Testis (tissue), 2 donors: ENCODE measurements at regions not wholly inside any gene's neighbourhood (a gene's known extent, or its start where the extent isn't known, plus 50 kb on each side); places are given as distances from the start of the nearest gene placed in this dataset.

Experiments
- DNase-seq: peaks from one replicate; pipeline ENCODE4 v3.0.0-alpha.2; 2019
- H3K27ac ChIP-seq, 2 donors: fragments of 200-600 bp; sonication (generic); one replicate each; pipeline ENCODE4 v1.5.1; 2019
- H3K27me3 ChIP-seq: fragments of 200-600 bp; sonication (generic); one replicate; pipeline ENCODE4 v1.5.1; 2019
- H3K36me3 ChIP-seq: fragments of 200-600 bp; sonication (generic); one replicate; pipeline ENCODE4 v1.5.1; 2017; ENCODE audit warnings: low read depth; ENCODE audit errors: missing control alignments
- H3K4me1 ChIP-seq: fragments of 200-600 bp; sonication (generic); one replicate; pipeline ENCODE4 v1.5.1; 2019
- H3K4me3 ChIP-seq, 2 donors: fragments of 200-600 bp; sonication (generic); one replicate each; pipeline ENCODE4 v1.5.1; 2017 to 2019
- H3K9me3 ChIP-seq: fragments of 200-600 bp; sonication (generic); one replicate; pipeline ENCODE4 v1.5.1; 2017
- CTCF ChIP-seq, 3 experiments: fragments of 450-650 bp in 2 of 3; fragments of 200-600 bp in 1 of 3; sonication (generic) in 1 of 3; IDR thresholded peaks; one replicate each; pipeline ENCODE4 v1.5.1; 2016 to 2019; ENCODE audit warnings: antibody characterized with exemption in 3 of 3, mild to moderate bottlenecking in 2 of 3, moderate library complexity in 1 of 3
- POLR2A ChIP-seq: fragments of 450-650 bp; IDR thresholded peaks from one replicate; pipeline ENCODE4 v1.6.1; 2017; ENCODE audit warnings: antibody characterized with exemption, mild to moderate bottlenecking, moderate library complexity
- WGBS, 2 donors: methylation state at CpG; one replicate each; pipeline ENCODE4 v1.1.5; 2018; 5-methylcytosine and 5-hydroxymethylcytosine counted together
- intact Hi-C: fragments of 100-400 bp; cut with DNase I; formaldehyde crosslinking; loops from one replicate; pipeline ENCODE4 v1.15.1; 2023; ENCODE audit warnings: low total_unique reads

DNA sequence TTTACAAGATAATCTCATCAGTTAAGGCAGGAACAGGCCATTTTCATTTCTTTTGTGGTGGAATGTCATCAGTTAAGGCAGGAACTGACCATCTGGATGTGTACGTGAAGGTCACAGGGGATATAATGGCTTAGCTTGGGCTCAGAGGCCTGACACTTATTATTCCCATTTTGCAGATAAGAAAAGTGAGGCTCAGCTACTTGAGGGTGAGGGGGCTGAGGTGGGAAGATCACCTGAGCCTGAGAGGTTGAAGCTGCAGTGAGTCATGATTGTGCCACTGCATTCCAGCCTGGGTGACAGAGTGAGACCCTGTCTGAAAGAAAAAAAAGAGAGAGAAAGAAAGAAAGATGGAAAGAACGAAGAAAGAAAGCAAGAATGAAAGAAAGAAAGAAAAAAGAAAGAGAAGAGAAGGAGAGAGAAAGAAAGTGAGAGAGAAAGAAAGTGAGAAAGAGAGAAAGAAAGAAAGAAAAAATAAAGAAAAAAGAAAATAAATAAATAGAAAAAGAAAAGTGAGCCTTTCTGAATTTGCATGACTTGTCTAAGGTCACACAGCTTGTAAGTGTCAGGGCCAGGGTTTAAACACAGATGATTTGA is 142.0 kb downstream of the TMEM30B start:
- H3K27me3 ChIP-seq, result no peaks in the 10 kb centered on the region
- no peak overlapping the region for H3K4me3 ChIP-seq
- no peaks in the 10 kb centered on the region for H3K4me1 ChIP-seq
- H3K27ac ChIP-seq, result no peak overlapping the region
- intact Hi-C loops, result no loop called here
- H3K9me3 ChIP-seq, result no peaks in the 10 kb centered on the region
- no peaks in the 10 kb centered on the region for H3K36me3 ChIP-seq
- TF ChIP-seq POLR2A (no peak), CTCF (IDR thresholded peaks at IDR 0.05) (no peak)
- WGBS, 2 donors, result 91% methylated on average over 2 of the region's 2 CpGs
- no peak for DNase-seq

DNA sequence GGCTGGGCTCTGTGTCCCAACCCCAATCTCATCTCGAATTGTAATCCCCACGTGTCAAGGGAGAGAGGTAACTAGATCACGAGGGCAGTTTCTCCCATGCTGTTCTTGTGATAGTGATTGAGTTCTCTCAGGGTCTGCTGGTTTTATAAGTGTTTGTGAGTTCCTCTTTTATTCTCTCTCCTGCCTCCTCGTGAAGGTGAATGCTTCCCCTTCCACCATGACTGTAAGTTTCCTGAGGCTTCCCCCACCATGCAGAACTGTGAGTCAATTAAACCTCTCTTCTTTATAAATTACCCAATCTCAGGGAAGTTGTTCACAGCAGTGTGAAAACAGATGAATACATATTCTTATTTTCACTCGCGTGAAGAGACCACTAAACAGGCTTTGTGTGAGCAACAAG is 148.2 kb downstream of the TMEM30B start:
- Histone ChIP-seq H3K27me3 (no peaks in the 10 kb centered on the region), H3K27ac (no peak overlapping the region), H3K4me1 (no peaks in the 10 kb centered on the region), H3K36me3 (no peaks in the 10 kb centered on the region), H3K9me3 (no peaks in the 10 kb centered on the region), H3K4me3 (no peak overlapping the region)
- TF ChIP-seq POLR2A, result no peak
- intact Hi-C loops, result no loop called here
- 79 to 89% methylated on average over 6 of the region's 6 CpGs for WGBS, 2 donors
- DNase-seq, result no peak

- Histone ChIP-seq H3K27ac (no peak overlapping the region), H3K4me3 (no peak overlapping the region), H3K27me3 (no peaks in the 10 kb centered on the region), H3K9me3 (no peaks in the 10 kb centered on the region), H3K4me1 (no peaks in the 10 kb centered on the region), H3K36me3 (no peaks in the 10 kb centered on the region)
- intact Hi-C loops, result no loop called here
- WGBS, 2 donors, result 87 to 89% methylated on average over 3 of the region's 3 CpGs
- DNase-seq, result no peak
- no peak for TF ChIP-seq POLR2A
- no peak for TF ChIP-seq CTCF (IDR thresholded peaks at IDR 0.05)
Measured at GRCh38 chr14:61132336-61132735, 148.8 kb downstream of the TMEM30B start.

GRCh38 chr14:61130512-61131260 is 149.6 kb downstream of the SLC38A6 start:
- 65 to 84% methylated on average over 5 to 10 of the region's 10 CpGs for WGBS, 2 donors
- no peak for DNase-seq
- intact Hi-C loops, result no loop called here
- no peak overlapping the region for H3K4me3 ChIP-seq
- H3K9me3 ChIP-seq, result no peaks in the 10 kb centered on the region
- H3K36me3 ChIP-seq, result no peaks in the 10 kb centered on the region
- no peak overlapping the region for H3K27ac ChIP-seq
- peaks cover 4% of the 10 kb centered on the region for H3K4me1 ChIP-seq
- no peak for TF ChIP-seq POLR2A
- H3K27me3 ChIP-seq, result no peaks in the 10 kb centered on the region

GRCh38 chr14:61129168-61129745 is 148.2 kb downstream of the SLC38A6 start:
- TF ChIP-seq POLR2A (no peak), CTCF (IDR thresholded peaks at IDR 0.05) (no peak)
- Histone ChIP-seq H3K4me1 (peaks cover 9% of the 10 kb centered on the region), H3K27me3 (no peaks in the 10 kb centered on the region), H3K9me3 (no peaks in the 10 kb centered on the region), H3K27ac (no peak overlapping the region), H3K36me3 (no peaks in the 10 kb centered on the region), H3K4me3 (no peak overlapping the region)
- 93 to 96% methylated on average over 4 of the region's 4 CpGs for WGBS, 2 donors
- DNase-seq, result no peak
- intact Hi-C loops, result no loop called here
